WTC11 (cell line): ENCODE measurements at regions not wholly inside any gene's neighbourhood (a gene's known extent, or its start where the extent isn't known, plus 50 kb on each side); places are given as distances from the start of the nearest gene placed in this dataset.

Experiments
- FOXK1 ChIP-seq: sonication (generic); formaldehyde crosslinking; IDR thresholded peaks from 2 replicates; pipeline ENCODE4 v1.8.0; 2022; ENCODE audit warnings: mild to moderate bottlenecking, moderate library complexity, missing genetic modification reagents
- USF2 ChIP-seq: sonication (generic); formaldehyde crosslinking; IDR thresholded peaks from 2 replicates; pipeline ENCODE4 v1.8.1; 2023; ENCODE audit warnings: mild to moderate bottlenecking, missing genetic modification reagents, moderate library complexity
- ZNF263 ChIP-seq: sonication (generic); formaldehyde crosslinking; IDR thresholded peaks from 2 replicates; pipeline ENCODE4 v1.8.1; 2022; ENCODE audit warnings: low read depth, mild to moderate bottlenecking, moderate library complexity, missing genetic modification reagents
- TF ChIP-seq, protein P1 (sequence below): sonication (generic); formaldehyde crosslinking; IDR thresholded peaks from 2 replicates; pipeline ENCODE4 v1.8.1; 2023; ENCODE audit warnings: mild to moderate bottlenecking, missing genetic modification reagents, moderate library complexity
- TF ChIP-seq, protein P2 (sequence below): fragments of 200-600 bp; IDR thresholded peaks from 2 replicates; pipeline ENCODE4 v1.8.0; 2022; ENCODE audit warnings: antibody characterized with exemption
- TF ChIP-seq, protein P3 (sequence below): sonication (generic); formaldehyde crosslinking; IDR thresholded peaks from 2 replicates; pipeline ENCODE4 v1.8.1; 2022; ENCODE audit warnings: low read depth, missing genetic modification reagents, borderline replicate concordance

DNA sequence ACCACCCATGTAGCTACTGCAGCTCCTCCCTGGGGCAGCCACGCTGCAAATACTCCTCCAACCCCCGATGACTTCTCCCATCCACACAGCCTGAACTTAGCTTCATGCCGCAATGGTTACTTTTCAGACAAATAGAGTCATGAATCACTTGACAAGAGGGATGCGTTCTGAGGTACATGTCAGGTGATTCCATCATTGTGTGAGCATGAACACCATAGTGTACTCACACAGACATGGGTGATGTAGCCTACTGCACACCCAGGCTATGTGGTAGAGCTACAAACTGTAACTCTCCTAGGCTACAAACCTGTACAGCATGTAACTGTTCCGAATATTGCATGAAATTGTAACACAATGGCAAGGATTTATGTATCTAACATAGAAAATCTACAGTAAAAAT, 298.5 kb upstream of the SLC35B3 start:
- TF ChIP-seq, protein P1, sequence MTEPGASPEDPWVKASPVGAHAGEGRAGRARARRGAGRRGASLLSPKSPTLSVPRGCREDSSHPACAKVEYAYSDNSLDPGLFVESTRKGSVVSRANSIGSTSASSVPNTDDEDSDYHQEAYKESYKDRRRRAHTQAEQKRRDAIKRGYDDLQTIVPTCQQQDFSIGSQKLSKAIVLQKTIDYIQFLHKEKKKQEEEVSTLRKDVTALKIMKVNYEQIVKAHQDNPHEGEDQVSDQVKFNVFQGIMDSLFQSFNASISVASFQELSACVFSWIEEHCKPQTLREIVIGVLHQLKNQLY (CRISPR knock-in tag), result no peak
- TF ChIP-seq, protein P2, sequence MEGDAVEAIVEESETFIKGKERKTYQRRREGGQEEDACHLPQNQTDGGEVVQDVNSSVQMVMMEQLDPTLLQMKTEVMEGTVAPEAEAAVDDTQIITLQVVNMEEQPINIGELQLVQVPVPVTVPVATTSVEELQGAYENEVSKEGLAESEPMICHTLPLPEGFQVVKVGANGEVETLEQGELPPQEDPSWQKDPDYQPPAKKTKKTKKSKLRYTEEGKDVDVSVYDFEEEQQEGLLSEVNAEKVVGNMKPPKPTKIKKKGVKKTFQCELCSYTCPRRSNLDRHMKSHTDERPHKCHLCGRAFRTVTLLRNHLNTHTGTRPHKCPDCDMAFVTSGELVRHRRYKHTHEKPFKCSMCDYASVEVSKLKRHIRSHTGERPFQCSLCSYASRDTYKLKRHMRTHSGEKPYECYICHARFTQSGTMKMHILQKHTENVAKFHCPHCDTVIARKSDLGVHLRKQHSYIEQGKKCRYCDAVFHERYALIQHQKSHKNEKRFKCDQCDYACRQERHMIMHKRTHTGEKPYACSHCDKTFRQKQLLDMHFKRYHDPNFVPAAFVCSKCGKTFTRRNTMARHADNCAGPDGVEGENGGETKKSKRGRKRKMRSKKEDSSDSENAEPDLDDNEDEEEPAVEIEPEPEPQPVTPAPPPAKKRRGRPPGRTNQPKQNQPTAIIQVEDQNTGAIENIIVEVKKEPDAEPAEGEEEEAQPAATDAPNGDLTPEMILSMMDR, result no peak
- TF ChIP-seq USF2 (CRISPR knock-in tag) (no peak), FOXK1 (CRISPR knock-in tag) (no peak), ZNF263 (no peak)
- TF ChIP-seq, protein P3, sequence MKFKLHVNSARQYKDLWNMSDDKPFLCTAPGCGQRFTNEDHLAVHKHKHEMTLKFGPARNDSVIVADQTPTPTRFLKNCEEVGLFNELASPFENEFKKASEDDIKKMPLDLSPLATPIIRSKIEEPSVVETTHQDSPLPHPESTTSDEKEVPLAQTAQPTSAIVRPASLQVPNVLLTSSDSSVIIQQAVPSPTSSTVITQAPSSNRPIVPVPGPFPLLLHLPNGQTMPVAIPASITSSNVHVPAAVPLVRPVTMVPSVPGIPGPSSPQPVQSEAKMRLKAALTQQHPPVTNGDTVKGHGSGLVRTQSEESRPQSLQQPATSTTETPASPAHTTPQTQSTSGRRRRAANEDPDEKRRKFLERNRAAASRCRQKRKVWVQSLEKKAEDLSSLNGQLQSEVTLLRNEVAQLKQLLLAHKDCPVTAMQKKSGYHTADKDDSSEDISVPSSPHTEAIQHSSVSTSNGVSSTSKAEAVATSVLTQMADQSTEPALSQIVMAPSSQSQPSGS (CRISPR knock-in tag), result no peak
